Stimulated activated naive B cell treated with anti-CD40 and anti-IgM and Interleukin-4, amounts not matched to agents 10 μg/mL and 1 μg/mL and 100 μg/mL, for 72 hours (primary cell): ENCODE measurements at regions not wholly inside any gene's neighbourhood (a gene's known extent, or its start where the extent isn't known, plus 50 kb on each side); places are given as distances from the start of the nearest gene placed in this dataset.
"Not testable (repeated sequence)": the region's sequence is repeated elsewhere in the genome, so short reads cannot be mapped to it uniquely, and the experiment has no call there.

Experiments used
- ATAC-seq, 2 donors: fragments of 150-1000 bp; cut with Tn5 transposase; replicated peaks; 2 replicates each; pipeline ENCODE4 v1.10.0; 2021; ENCODE audit warnings: moderate library complexity in 1 of 2
- DNase-seq: peaks from one replicate; pipeline ENCODE4 v3.0.0; 2021
- H3K27ac Mint-ChIP-seq: one replicate; pipeline ENCODE4 v1.8.0; 2022; ENCODE audit warnings: mild to moderate bottlenecking, mixed read lengths
- H3K27me3 Mint-ChIP-seq, 2 donors: one replicate each; pipeline ENCODE4 v1.8.0; 2022; ENCODE audit warnings: mixed read lengths in 2 of 2
- H3K36me3 Mint-ChIP-seq, 2 donors: one replicate each; pipeline ENCODE4 v1.8.0; 2022; ENCODE audit warnings: mixed read lengths in 2 of 2, mild to moderate bottlenecking in 1 of 2
- H3K4me1 Mint-ChIP-seq, 2 donors: one replicate each; pipeline ENCODE4 v1.8.0; 2022; ENCODE audit warnings: mixed read lengths in 2 of 2, mild to moderate bottlenecking in 1 of 2
- H3K4me3 Mint-ChIP-seq, 2 donors: one replicate each; pipeline ENCODE4 v1.8.0; 2022; ENCODE audit warnings: mild to moderate bottlenecking in 2 of 2, mixed read lengths in 2 of 2, moderate library complexity in 1 of 2
- H3K9me3 Mint-ChIP-seq, 2 donors: one replicate each; pipeline ENCODE4 v1.8.0; 2022; ENCODE audit warnings: mixed read lengths in 2 of 2, mild to moderate bottlenecking in 1 of 2

DNA sequence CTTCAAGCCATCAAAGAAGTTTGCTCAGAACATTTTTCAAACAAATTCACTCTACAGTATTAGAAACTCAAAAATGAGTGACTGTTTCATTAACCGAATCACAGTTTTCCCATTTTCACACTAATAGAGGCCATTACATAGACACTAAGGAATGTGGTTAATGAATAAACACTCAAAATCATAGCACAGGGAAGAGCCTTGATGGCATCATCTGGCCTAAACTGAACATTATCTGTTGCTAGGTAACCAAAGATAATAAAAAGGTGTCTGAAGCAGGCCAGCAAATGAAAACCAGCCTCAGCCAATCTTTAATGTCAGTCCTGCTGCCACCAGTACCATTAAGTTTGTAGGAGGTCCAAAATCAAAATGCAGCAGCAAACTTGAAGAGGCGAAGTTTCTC, 492.4 kb upstream of the STEAP1 start:
- no peak overlapping the region for H3K27ac Mint-ChIP-seq

GRCh38 chr7:89666136-89666835, 488.0 kb upstream of the STEAP1 start:
- Mint-ChIP-seq H3K4me3 (no peak overlapping the region), H3K9me3 (peaks cover 6 to 7% of the 10 kb centered on the region in 2 donors), H3K27ac (no peak overlapping the region), H3K36me3 (no peaks in the 10 kb centered on the region), H3K4me1 (no peaks in the 10 kb centered on the region), H3K27me3 (no peaks in the 10 kb centered on the region)
- ATAC-seq (no peak), DNase-seq (no peak)

More for the DNA sequence above, 492.4 kb upstream of the STEAP1 start:
- Mint-ChIP-seq H3K4me1 (no peaks in the 10 kb centered on the region), H3K4me3 (no peak overlapping the region), H3K27me3 (no peaks in the 10 kb centered on the region), H3K9me3 (peaks cover 0 to 3% of the 10 kb centered on the region in 2 donors), H3K36me3 (no peaks in the 10 kb centered on the region)
- ATAC-seq (no peak), DNase-seq (no peak)

- peaks cover 3 to 5% of the 10 kb centered on the region in 2 donors for H3K9me3 Mint-ChIP-seq
- H3K36me3 Mint-ChIP-seq, result no peaks in the 10 kb centered on the region
- no peak overlapping the region for H3K27ac Mint-ChIP-seq
- DNase-seq, result no peak
- no peaks in the 10 kb centered on the region for H3K4me1 Mint-ChIP-seq
- no peak for ATAC-seq
- H3K27me3 Mint-ChIP-seq, result no peaks in the 10 kb centered on the region
- H3K4me3 Mint-ChIP-seq, result no peak overlapping the region
These were observed 474.1 kb upstream of the STEAP1 start for GRCh38 chr7:89680161-89680560.

GRCh38 chr7:89681448-89681847, 472.8 kb upstream of the STEAP1 start:
- Mint-ChIP-seq H3K27me3 (no peaks in the 10 kb centered on the region), H3K27ac (no peak overlapping the region), H3K4me1 (no peaks in the 10 kb centered on the region), H3K36me3 (no peaks in the 10 kb centered on the region), H3K9me3 (peaks cover 0 to 3% of the 10 kb centered on the region in 2 donors), H3K4me3 (no peak overlapping the region)
- no peak for ATAC-seq
- DNase-seq, result no peak

GRCh38 chr7:89685287-89685686, 469.0 kb upstream of the STEAP1 start:
- Mint-ChIP-seq H3K4me1 (no peaks in the 10 kb centered on the region), H3K27ac (no peak overlapping the region), H3K9me3 (no peaks in the 10 kb centered on the region), H3K27me3 (no peaks in the 10 kb centered on the region), H3K4me3 (no peak overlapping the region), H3K36me3 (no peaks in the 10 kb centered on the region)
- DNase-seq (no peak), ATAC-seq (no peak)

GRCh38 chr7:89687211-89687610, 467.1 kb upstream of the STEAP1 start:
- H3K4me3 Mint-ChIP-seq, result no peak overlapping the region
- no peaks in the 10 kb centered on the region for H3K4me1 Mint-ChIP-seq
- H3K9me3 Mint-ChIP-seq, result no peaks in the 10 kb centered on the region
- DNase-seq (no peak), ATAC-seq (no peak)
- no peaks in the 10 kb centered on the region for H3K36me3 Mint-ChIP-seq
- H3K27me3 Mint-ChIP-seq, result no peaks in the 10 kb centered on the region
- H3K27ac Mint-ChIP-seq, result no peak overlapping the region

GRCh38 chr7:89695241-89695640, 459.0 kb upstream of the STEAP1 start:
- Mint-ChIP-seq H3K4me1 (no peaks in the 10 kb centered on the region), H3K36me3 (no peaks in the 10 kb centered on the region), H3K9me3 (peaks cover 10 to 14% of the 10 kb centered on the region in 2 donors), H3K27me3 (no peaks in the 10 kb centered on the region), H3K27ac (no peak overlapping the region), H3K4me3 (no peak overlapping the region)
- no peak for ATAC-seq
- DNase-seq, result no peak

DNA sequence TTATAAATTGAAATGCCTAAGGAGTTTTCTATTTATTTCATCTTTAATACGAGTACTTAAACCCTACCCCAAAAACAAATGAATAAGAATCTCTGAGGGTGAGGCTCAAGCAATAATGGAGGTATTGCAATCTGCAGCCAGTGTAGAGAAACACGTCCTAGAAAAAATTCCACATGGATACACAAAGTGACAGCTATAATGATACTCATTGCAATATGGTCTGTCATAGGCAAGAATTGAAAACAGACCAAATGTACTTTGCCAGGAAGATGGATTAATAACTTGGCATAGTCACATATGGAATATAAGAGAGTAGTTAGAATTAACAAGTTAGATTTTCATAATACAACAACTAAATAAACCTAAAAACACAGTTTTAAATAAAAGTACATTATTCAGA, 440.1 kb upstream of the STEAP1 start:
- H3K36me3 Mint-ChIP-seq, result no peaks in the 10 kb centered on the region
- no peaks in the 10 kb centered on the region for H3K27me3 Mint-ChIP-seq
- H3K4me1 Mint-ChIP-seq, result no peaks in the 10 kb centered on the region
- ATAC-seq (no peak), DNase-seq (no peak)
- H3K27ac Mint-ChIP-seq, result no peak overlapping the region
- H3K4me3 Mint-ChIP-seq, result no peak overlapping the region
- H3K9me3 Mint-ChIP-seq, result no peaks in the 10 kb centered on the region

GRCh38 chr7:89718941-89719340, 435.3 kb upstream of the STEAP1 start:
- H3K4me3 Mint-ChIP-seq, ATAC-seq, H3K27me3 Mint-ChIP-seq, DNase-seq, H3K27ac Mint-ChIP-seq, H3K4me1 Mint-ChIP-seq, H3K36me3 Mint-ChIP-seq, H3K9me3 Mint-ChIP-seq: not testable (repeated sequence)

DNA sequence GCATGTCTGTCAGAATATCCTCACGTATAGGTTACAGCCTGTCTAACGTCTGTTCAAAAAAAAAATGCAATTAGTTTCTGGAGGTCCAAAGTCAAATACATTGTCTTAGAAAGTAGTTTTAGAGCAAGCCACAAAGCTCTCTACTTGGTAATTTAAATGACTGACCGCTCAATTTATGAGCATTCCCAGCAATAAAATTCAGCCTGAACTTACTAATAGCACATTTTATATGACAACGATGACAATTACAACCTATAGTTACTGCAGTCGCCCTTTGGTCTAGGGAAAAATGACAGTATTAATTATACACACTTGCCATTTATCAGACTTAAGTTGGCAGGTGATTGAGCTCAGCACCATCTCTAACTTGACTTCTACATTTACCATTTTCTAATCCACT, 425.8 kb upstream of the STEAP1 start:
- DNase-seq, result no peak
- no peak overlapping the region for H3K4me3 Mint-ChIP-seq
- no peak overlapping the region for H3K27ac Mint-ChIP-seq
- H3K27me3 Mint-ChIP-seq, result no peaks in the 10 kb centered on the region
- peaks cover 0 to 1% of the 10 kb centered on the region in 2 donors for H3K9me3 Mint-ChIP-seq
- no peaks in the 10 kb centered on the region for H3K36me3 Mint-ChIP-seq
- H3K4me1 Mint-ChIP-seq, result no peaks in the 10 kb centered on the region
- no peak for ATAC-seq

DNA sequence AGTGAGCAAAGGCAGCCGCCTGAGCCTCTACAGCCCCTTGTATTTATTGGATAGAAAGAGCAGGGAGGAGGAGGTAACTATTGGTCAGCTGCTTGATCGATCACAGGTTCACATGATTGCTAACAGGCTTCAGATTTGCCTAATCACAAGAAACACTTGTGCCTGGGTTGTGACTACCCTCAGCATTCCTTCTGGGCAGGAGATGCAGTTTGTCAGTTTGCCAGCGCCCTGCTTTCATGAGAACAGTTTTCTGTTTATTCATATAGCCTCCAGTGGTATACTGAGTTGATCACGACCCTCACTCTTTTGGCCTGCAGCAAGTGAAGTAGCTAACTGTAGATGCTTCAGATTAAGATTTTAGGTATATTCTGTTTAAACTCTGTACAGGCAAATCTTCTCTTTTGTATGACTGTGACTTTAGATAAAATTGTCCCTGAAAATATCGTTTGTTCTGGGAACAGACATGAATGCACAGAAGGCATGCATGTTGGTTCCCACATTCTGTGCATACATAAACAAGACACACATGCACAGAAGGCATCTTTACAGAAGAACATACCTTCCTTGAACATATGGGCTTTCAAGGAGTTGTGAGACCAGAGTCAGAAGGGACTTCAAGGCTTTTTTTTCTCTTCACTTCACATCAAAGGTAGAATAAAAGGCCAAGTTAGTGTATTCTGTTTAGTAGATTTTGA, 422.4 kb upstream of the STEAP1 start:
- Mint-ChIP-seq H3K4me1 (no peaks in the 10 kb centered on the region), H3K9me3 (peaks cover 0 to 1% of the 10 kb centered on the region in 2 donors), H3K27ac (no peak overlapping the region), H3K36me3 (no peaks in the 10 kb centered on the region), H3K27me3 (no peaks in the 10 kb centered on the region), H3K4me3 (no peak overlapping the region)
- no peak for ATAC-seq
- DNase-seq, result no peak

GRCh38 chr7:89738549-89738948, 415.7 kb upstream of the STEAP1 start:
- H3K4me1 Mint-ChIP-seq, result no peaks in the 10 kb centered on the region
- no peak for DNase-seq
- ATAC-seq, result no peak

GRCh38 chr7:89757910-89758309, 396.4 kb upstream of the STEAP1 start:
- ATAC-seq (no peak), DNase-seq (no peak)
- H3K4me1 Mint-ChIP-seq, result no peaks in the 10 kb centered on the region
- H3K9me3 Mint-ChIP-seq, result no peaks in the 10 kb centered on the region
- no peak overlapping the region for H3K4me3 Mint-ChIP-seq
- no peak overlapping the region for H3K27ac Mint-ChIP-seq
- H3K27me3 Mint-ChIP-seq, result no peaks in the 10 kb centered on the region
- H3K36me3 Mint-ChIP-seq, result no peaks in the 10 kb centered on the region

More at GRCh38 chr7:89738549-89738948, 415.7 kb upstream of the STEAP1 start:
- Mint-ChIP-seq H3K4me3 (no peak overlapping the region), H3K9me3 (no peaks in the 10 kb centered on the region), H3K27ac (no peak overlapping the region), H3K27me3 (no peaks in the 10 kb centered on the region), H3K36me3 (no peaks in the 10 kb centered on the region)

- H3K27ac Mint-ChIP-seq, result no peak overlapping the region
- no peaks in the 10 kb centered on the region for H3K36me3 Mint-ChIP-seq
- ATAC-seq (peak in 1 of 2 donors; percentile 19), DNase-seq (no peak)
- H3K4me1 Mint-ChIP-seq, result no peaks in the 10 kb centered on the region
- H3K9me3 Mint-ChIP-seq, result no peaks in the 10 kb centered on the region
- H3K27me3 Mint-ChIP-seq, result no peaks in the 10 kb centered on the region
- H3K4me3 Mint-ChIP-seq, result no peak overlapping the region
These were observed 393.6 kb upstream of the STEAP1 start for GRCh38 chr7:89760690-89761089.

DNA sequence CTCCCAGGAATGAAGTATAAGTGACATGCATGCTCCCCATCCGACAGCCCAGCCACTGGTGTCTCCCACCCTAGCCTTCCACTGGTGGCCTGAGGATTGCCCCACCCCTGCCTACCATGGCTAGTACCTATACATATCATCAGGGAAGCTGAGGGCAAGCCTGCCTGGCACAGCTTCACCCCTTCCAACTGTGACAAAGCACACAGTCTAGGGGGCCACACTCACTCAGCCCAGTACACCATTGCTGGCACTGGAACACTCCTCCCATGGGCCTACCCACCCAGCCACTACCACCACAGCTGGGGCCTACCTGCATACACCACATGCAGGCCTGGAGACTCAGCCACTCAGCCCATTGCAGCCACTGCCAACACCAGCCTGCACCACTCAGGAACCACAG, 393.1 kb upstream of the STEAP1 start:
- H3K27me3 Mint-ChIP-seq, result no peaks in the 10 kb centered on the region
- DNase-seq (no peak), ATAC-seq (peak; percentile 22 to 31)
- H3K9me3 Mint-ChIP-seq, result no peaks in the 10 kb centered on the region
- no peak overlapping the region for H3K4me3 Mint-ChIP-seq
- no peak overlapping the region for H3K27ac Mint-ChIP-seq
- H3K4me1 Mint-ChIP-seq, result no peaks in the 10 kb centered on the region
- no peaks in the 10 kb centered on the region for H3K36me3 Mint-ChIP-seq
